ENCODE measurements at regions not wholly inside any gene's neighbourhood (a gene's known extent, or its start where the extent isn't known, plus 50 kb on each side); places are given as distances from the start of the nearest gene placed in this dataset.
"Not testable (repeated sequence)": the region's sequence is repeated elsewhere in the genome, so short reads cannot be mapped to it uniquely, and the experiment has no call there.

DNA sequence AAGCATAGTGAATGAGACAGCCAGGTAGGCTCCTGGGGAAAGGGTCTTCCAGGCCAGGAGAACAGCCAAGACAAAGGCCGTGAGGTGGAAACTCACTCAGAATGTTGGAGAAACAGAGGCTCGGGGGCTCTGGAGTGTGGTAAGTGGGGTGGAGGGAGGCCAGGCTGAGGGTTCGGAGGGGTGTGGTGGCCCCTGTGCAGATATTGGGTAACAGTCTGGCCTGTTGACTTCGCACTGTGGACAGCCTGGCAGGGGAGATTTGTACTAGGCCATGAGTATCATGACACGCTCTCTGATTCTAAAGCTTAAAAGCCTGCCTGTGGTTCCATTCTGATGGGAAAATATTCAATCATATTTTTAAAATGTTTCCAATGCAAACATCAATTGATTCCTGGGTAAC lies 239.3 kb downstream of the GADD45G start:
- Mint-ChIP-seq H3K4me1 (no peaks in the 10 kb centered on the region), H3K9me3 (no peaks in the 10 kb centered on the region), H3K4me3 (no peak overlapping the region), H3K27ac (no peak overlapping the region), H3K36me3 (ENCODE audit: low read depth) (no peaks in the 10 kb centered on the region), H3K27me3 (peaks cover 7% of the 10 kb centered on the region)
- POLR2A ChIA-PET = no interaction called here
- no peak for DNase-seq
- CTCF ChIA-PET = no interaction called here

DNA sequence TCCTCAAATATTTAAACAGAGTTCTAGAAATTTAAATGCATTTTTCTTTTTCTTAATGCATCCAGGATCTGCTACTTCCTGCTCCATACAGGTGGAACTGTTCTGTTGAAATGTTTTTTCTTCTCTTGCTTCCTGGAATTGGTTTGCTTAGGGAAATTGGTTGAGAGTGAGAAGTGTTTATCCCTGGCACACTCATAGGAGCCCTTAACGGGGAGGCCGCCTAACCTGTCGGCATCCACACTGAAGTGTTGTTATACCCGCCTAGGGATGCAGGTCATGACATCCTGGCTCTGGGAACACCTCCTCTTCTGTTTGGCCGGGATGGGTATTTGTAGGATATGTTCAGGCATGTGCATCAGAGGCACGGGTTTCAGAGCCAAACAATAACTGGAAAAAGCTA lies 239.7 kb downstream of the GADD45G start:
- H3K9me3 Mint-ChIP-seq = no peaks in the 10 kb centered on the region
- ChIA-PET POLR2A (no interaction called here), CTCF (no interaction called here)
- no peak overlapping the region for H3K4me3 Mint-ChIP-seq
- DNase-seq = no peak
- H3K4me1 Mint-ChIP-seq = no peaks in the 10 kb centered on the region
- no peaks in the 10 kb centered on the region for H3K36me3 Mint-ChIP-seq (ENCODE audit: low read depth)
- peaks cover 7% of the 10 kb centered on the region for H3K27me3 Mint-ChIP-seq
- H3K27ac Mint-ChIP-seq = no peak overlapping the region

DNA sequence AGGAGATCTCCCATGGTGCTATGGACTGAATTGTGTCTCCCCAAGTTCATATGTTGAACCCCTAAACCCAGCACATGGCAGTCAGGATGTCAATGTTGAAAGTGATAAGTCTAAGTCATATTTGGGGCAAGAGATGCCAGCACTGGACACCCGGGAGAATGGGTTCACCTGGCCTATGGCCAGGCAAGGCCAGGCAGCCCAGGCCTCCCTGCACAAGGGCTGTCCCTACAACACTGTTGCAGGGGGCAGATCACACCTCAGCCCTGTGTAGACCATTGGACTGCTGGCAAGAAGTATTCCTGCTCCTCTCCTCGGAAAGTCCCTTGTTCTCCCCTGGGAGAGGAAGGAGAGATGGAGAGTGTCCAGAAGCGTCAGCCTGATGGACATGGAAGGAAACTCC lies 240.5 kb downstream of the GADD45G start:
- no peak for DNase-seq
- H3K27me3 Mint-ChIP-seq = peaks cover 7% of the 10 kb centered on the region
- no peaks in the 10 kb centered on the region for H3K4me1 Mint-ChIP-seq
- no peaks in the 10 kb centered on the region for H3K36me3 Mint-ChIP-seq (ENCODE audit: low read depth)
- H3K4me3 Mint-ChIP-seq = no peak overlapping the region
- ChIA-PET CTCF (no interaction called here), POLR2A (no interaction called here)
- H3K27ac Mint-ChIP-seq = no peak overlapping the region
- no peaks in the 10 kb centered on the region for H3K9me3 Mint-ChIP-seq

- Mint-ChIP-seq H3K4me1 (no peaks in the 10 kb centered on the region), H3K36me3 (ENCODE audit: low read depth) (no peaks in the 10 kb centered on the region), H3K4me3 (no peak overlapping the region), H3K27ac (no peak overlapping the region), H3K9me3 (no peaks in the 10 kb centered on the region), H3K27me3 (peaks cover 8% of the 10 kb centered on the region)
- POLR2A ChIA-PET = no interaction called here
- CTCF ChIA-PET = no interaction called here
- no peak for DNase-seq
These were observed 241.1 kb downstream of the GADD45G start for GRCh38 chr9:89845862-89846261.

GRCh38 chr9:89848060-89849040 lies 243.5 kb downstream of the GADD45G start:
- no peaks in the 10 kb centered on the region for H3K36me3 Mint-ChIP-seq (ENCODE audit: low read depth)
- peaks cover 6% of the 10 kb centered on the region for H3K27me3 Mint-ChIP-seq
- no peaks in the 10 kb centered on the region for H3K4me1 Mint-ChIP-seq
- CTCF ChIA-PET = no interaction called here
- no peak overlapping the region for H3K4me3 Mint-ChIP-seq
- H3K27ac Mint-ChIP-seq = no peak overlapping the region
- no peak for DNase-seq
- POLR2A ChIA-PET = no interaction called here
- H3K9me3 Mint-ChIP-seq = no peaks in the 10 kb centered on the region

GRCh38 chr9:89849096-89849495 lies 244.3 kb downstream of the GADD45G start:
- H3K36me3 Mint-ChIP-seq (ENCODE audit: low read depth) = no peaks in the 10 kb centered on the region
- H3K4me3 Mint-ChIP-seq = no peak overlapping the region
- no peaks in the 10 kb centered on the region for H3K9me3 Mint-ChIP-seq
- H3K4me1 Mint-ChIP-seq = no peaks in the 10 kb centered on the region
- H3K27ac Mint-ChIP-seq = no peak overlapping the region
- DNase-seq = no peak
- peaks cover 6% of the 10 kb centered on the region for H3K27me3 Mint-ChIP-seq
- POLR2A ChIA-PET = no interaction called here
- CTCF ChIA-PET = no interaction called here

- ChIA-PET CTCF (no interaction called here), POLR2A (no interaction called here)
- Mint-ChIP-seq H3K4me1 (no peaks in the 10 kb centered on the region), H3K27me3 (peaks cover 6% of the 10 kb centered on the region), H3K27ac (no peak overlapping the region), H3K36me3 (ENCODE audit: low read depth) (no peaks in the 10 kb centered on the region), H3K9me3 (no peaks in the 10 kb centered on the region), H3K4me3 (no peak overlapping the region)
- no peak for DNase-seq
These were observed 245.3 kb downstream of the GADD45G start for GRCh38 chr9:89850153-89850552.

GRCh38 chr9:89850631-89851325 lies 246.0 kb downstream of the GADD45G start:
- CTCF ChIA-PET = no interaction called here
- Mint-ChIP-seq H3K27me3 (peaks cover 6% of the 10 kb centered on the region), H3K27ac (no peak overlapping the region), H3K36me3 (ENCODE audit: low read depth) (no peaks in the 10 kb centered on the region), H3K4me1 (no peaks in the 10 kb centered on the region), H3K9me3 (no peaks in the 10 kb centered on the region), H3K4me3 (no peak overlapping the region)
- no peak for DNase-seq
- POLR2A ChIA-PET = no interaction called here

GRCh38 chr9:89853161-89853560 lies 248.3 kb downstream of the GADD45G start:
- Mint-ChIP-seq H3K27ac (no peak overlapping the region), H3K4me3 (no peak overlapping the region), H3K4me1 (no peaks in the 10 kb centered on the region), H3K27me3 (peaks cover 16% of the 10 kb centered on the region), H3K36me3 (ENCODE audit: low read depth) (no peaks in the 10 kb centered on the region), H3K9me3 (no peaks in the 10 kb centered on the region)
- ChIA-PET CTCF (interaction anchor here (1.2 kb wide), 1 partner anchor 40 kb away, joined by 5 read pairs; no protein-coding TSS in a partner anchor), POLR2A (no interaction called here)
- DNase-seq = no peak

DNA sequence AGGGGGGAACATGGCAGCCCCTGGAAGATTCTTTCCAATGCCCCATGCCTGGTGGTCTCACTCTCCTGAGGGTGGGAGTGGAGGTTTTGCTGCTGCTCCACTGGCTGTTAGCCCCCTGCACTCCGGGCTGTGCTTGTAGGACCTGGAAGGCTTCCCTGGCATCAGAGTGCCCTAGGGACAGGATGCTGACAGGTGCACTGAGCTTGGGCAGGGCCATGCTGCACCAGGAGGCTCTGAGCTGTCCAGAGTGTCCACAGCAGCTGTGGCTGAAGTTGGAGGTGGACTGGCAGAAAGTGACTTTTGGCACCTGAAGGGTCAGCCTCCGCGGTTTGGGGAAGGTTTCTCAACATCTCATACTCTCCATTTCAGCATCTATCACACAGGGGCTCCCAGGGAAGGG lies 249.1 kb downstream of the GADD45G start:
- DNase-seq = no peak
- peaks cover 3% of the 10 kb centered on the region for H3K4me1 Mint-ChIP-seq
- POLR2A ChIA-PET = no interaction called here
- H3K4me3 Mint-ChIP-seq = no peak overlapping the region
- H3K27me3 Mint-ChIP-seq = peaks cover 17% of the 10 kb centered on the region
- H3K9me3 Mint-ChIP-seq = no peaks in the 10 kb centered on the region
- H3K36me3 Mint-ChIP-seq (ENCODE audit: low read depth) = no peaks in the 10 kb centered on the region
- H3K27ac Mint-ChIP-seq = no peak overlapping the region
- CTCF ChIA-PET = no interaction called here

- Mint-ChIP-seq H3K9me3 (no peaks in the 10 kb centered on the region), H3K27ac (no peak overlapping the region), H3K27me3 (peaks cover 20% of the 10 kb centered on the region), H3K4me3 (no peak overlapping the region), H3K36me3 (ENCODE audit: low read depth) (no peaks in the 10 kb centered on the region), H3K4me1 (peaks cover 4% of the 10 kb centered on the region)
- POLR2A ChIA-PET = no interaction called here
- CTCF ChIA-PET = interaction anchor here (1.6 kb wide), 1 partner anchor 29 kb away, joined by 4 read pairs; no protein-coding TSS in a partner anchor
- DNase-seq = no peak
These were observed 250.1 kb downstream of the GADD45G start for GRCh38 chr9:89854715-89855475.

GRCh38 chr9:89856296-89856695 lies 251.5 kb downstream of the GADD45G start:
- H3K4me3 Mint-ChIP-seq; DNase-seq; H3K9me3 Mint-ChIP-seq; H3K36me3 Mint-ChIP-seq (ENCODE audit: low read depth); POLR2A ChIA-PET; H3K4me1 Mint-ChIP-seq; H3K27ac Mint-ChIP-seq: not testable (repeated sequence)
- peaks cover 20% of the 10 kb centered on the region for H3K27me3 Mint-ChIP-seq
- CTCF ChIA-PET = interaction anchor here (1.6 kb wide), 1 partner anchor 30 kb away, joined by 4 read pairs; no protein-coding TSS in a partner anchor

DNA sequence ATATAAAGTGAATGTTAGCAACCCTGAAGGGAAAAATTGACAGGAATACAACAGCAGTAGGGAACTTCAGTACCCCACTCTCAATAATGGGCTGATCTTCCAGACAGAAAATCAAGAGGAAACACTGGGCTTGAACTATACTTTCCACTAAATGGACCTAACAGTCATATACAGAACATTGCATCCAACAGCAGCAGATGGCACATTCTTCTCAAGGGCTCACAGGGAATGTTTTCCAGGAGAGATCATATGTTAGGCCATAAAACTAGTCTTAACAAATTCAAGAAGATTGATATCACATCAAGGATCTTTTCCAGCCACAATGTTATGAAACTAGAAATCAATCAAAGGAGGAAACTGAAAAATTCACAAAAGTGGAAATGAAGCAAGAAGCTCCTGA lies 252.1 kb downstream of the GADD45G start:
- peaks cover 21% of the 10 kb centered on the region for H3K27me3 Mint-ChIP-seq
- H3K4me1 Mint-ChIP-seq = not testable (repeated sequence)

More for the DNA sequence above, 252.1 kb downstream of the GADD45G start:
- POLR2A ChIA-PET; DNase-seq; CTCF ChIA-PET; H3K36me3 Mint-ChIP-seq (ENCODE audit: low read depth); H3K27ac Mint-ChIP-seq; H3K4me3 Mint-ChIP-seq; H3K9me3 Mint-ChIP-seq: not testable (repeated sequence)

Measured in activated CD4-positive, alpha-beta T cell treated with anti-CD3 and anti-CD28 coated beads, Interleukin-2, amount 10 ng/mL, durations not matched to agents 7 days and 5 days (primary cell).